Testis (tissue), 2 donors: ENCODE measurements at regions not wholly inside any gene's neighbourhood (a gene's known extent, or its start where the extent isn't known, plus 50 kb on each side); places are given as distances from the start of the nearest gene placed in this dataset.

ENCODE experiments used
- POLR2A ChIP-seq: fragments of 450-650 bp; IDR thresholded peaks from one replicate; pipeline ENCODE4 v1.6.1; 2017; ENCODE audit warnings: antibody characterized with exemption, mild to moderate bottlenecking, moderate library complexity
- TF ChIP-seq, protein P1 (sequence below), 3 experiments: fragments of 450-650 bp in 2 of 3; fragments of 200-600 bp in 1 of 3; sonication (generic) in 1 of 3; IDR thresholded peaks; one replicate each; pipeline ENCODE4 v1.5.1; 2016 to 2019; ENCODE audit warnings: antibody characterized with exemption in 3 of 3, mild to moderate bottlenecking in 2 of 3, moderate library complexity in 1 of 3

DNA sequence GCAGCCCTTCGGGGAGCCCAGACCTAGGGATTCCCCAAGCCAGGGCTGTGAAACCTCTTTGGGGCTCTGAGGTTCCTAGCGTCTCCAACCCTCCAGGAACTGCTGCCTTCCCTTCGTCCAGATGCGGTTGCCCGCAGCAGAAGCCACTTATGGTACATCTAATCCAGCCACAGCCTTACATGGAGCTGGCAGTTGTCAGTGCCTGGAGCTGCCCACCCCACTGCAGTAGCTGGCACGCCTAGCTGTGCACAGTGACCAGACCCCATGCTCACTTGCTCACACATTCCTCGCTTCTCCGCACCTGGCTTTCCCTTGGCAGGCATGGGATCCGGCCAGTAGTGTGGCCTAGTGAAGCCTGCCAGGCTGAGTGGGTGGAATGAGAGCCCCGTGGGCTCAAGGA lies 547.6 kb downstream of the TBC1D32 start:
- TF ChIP-seq, protein P1, sequence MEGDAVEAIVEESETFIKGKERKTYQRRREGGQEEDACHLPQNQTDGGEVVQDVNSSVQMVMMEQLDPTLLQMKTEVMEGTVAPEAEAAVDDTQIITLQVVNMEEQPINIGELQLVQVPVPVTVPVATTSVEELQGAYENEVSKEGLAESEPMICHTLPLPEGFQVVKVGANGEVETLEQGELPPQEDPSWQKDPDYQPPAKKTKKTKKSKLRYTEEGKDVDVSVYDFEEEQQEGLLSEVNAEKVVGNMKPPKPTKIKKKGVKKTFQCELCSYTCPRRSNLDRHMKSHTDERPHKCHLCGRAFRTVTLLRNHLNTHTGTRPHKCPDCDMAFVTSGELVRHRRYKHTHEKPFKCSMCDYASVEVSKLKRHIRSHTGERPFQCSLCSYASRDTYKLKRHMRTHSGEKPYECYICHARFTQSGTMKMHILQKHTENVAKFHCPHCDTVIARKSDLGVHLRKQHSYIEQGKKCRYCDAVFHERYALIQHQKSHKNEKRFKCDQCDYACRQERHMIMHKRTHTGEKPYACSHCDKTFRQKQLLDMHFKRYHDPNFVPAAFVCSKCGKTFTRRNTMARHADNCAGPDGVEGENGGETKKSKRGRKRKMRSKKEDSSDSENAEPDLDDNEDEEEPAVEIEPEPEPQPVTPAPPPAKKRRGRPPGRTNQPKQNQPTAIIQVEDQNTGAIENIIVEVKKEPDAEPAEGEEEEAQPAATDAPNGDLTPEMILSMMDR (IDR thresholded peaks at IDR 0.05), result no peak
- no peak for TF ChIP-seq POLR2A
